ENCODE measurements at regions not wholly inside any gene's neighbourhood (a gene's known extent, or its start where the extent isn't known, plus 50 kb on each side); places are given as distances from the start of the nearest gene placed in this dataset.
"Not testable (repeated sequence)": the region's sequence is repeated elsewhere in the genome, so short reads cannot be mapped to it uniquely, and the experiment has no call there.

GRCh38 chr14:105981517-105982302 is 455.3 kb downstream of the TMEM121 start:
- not testable (repeated sequence) for DNase-seq

GRCh38 chr14:105982664-105983063 is 456.3 kb downstream of the TMEM121 start:
- DNase-seq: no peak

GRCh38 chr14:105986894-105987284 is 460.5 kb downstream of the TMEM121 start:
- no peak for DNase-seq

GRCh38 chr14:105987563-105987962 is 461.2 kb downstream of the TMEM121 start:
- DNase-seq: no peak

- no peak for DNase-seq
Measured at GRCh38 chr14:105989566-105990302, 463.4 kb downstream of the TMEM121 start.

- DNase-seq: not testable (repeated sequence)
Measured at GRCh38 chr14:105991677-105992076, 465.3 kb downstream of the TMEM121 start.

- DNase-seq: no peak
Measured at GRCh38 chr14:105993814-105994213, 467.4 kb downstream of the TMEM121 start.

- not testable (repeated sequence) for DNase-seq
Measured at GRCh38 chr14:105995011-105995710, 468.8 kb downstream of the TMEM121 start.

GRCh38 chr14:105998597-105998996 is 472.2 kb downstream of the TMEM121 start:
- DNase-seq: peak in 1 of 2 donors; percentile 29

- peak; percentile 75 to 85 for DNase-seq
Measured at GRCh38 chr14:105999361-106000028, 473.1 kb downstream of the TMEM121 start.

GRCh38 chr14:106000029-106000511 is 473.7 kb downstream of the TMEM121 start:
- peak in 1 of 2 donors; percentile 8 for DNase-seq

GRCh38 chr14:106001277-106001676 is 474.9 kb downstream of the TMEM121 start:
- DNase-seq: not testable (repeated sequence)

- no peak for DNase-seq
Measured at GRCh38 chr14:106003351-106003750, 477.0 kb downstream of the TMEM121 start.

GRCh38 chr14:106004937-106005795 is 478.8 kb downstream of the TMEM121 start:
- not testable (repeated sequence) for DNase-seq

GRCh38 chr14:106006043-106006442 is 479.7 kb downstream of the TMEM121 start:
- DNase-seq: peak; percentile 10 to 13

- DNase-seq: not testable (repeated sequence)
Measured at GRCh38 chr14:106006716-106007115, 480.3 kb downstream of the TMEM121 start.

- DNase-seq: no peak
Measured at GRCh38 chr14:106010783-106011182, 484.4 kb downstream of the TMEM121 start.

- peak; percentile 36 to 67 for DNase-seq
Measured at GRCh38 chr14:106011631-106012360, 485.4 kb downstream of the TMEM121 start.

GRCh38 chr14:106012361-106012725 is 486.0 kb downstream of the TMEM121 start:
- not testable (repeated sequence) for DNase-seq

GRCh38 chr14:106013879-106014376 is 487.5 kb downstream of the TMEM121 start:
- DNase-seq: no peak

Measured in inflammatory macrophage (primary cell).